ENCODE measurements at regions not wholly inside any gene's neighbourhood (a gene's known extent, or its start where the extent isn't known, plus 50 kb on each side); places are given as distances from the start of the nearest gene placed in this dataset.

DNA sequence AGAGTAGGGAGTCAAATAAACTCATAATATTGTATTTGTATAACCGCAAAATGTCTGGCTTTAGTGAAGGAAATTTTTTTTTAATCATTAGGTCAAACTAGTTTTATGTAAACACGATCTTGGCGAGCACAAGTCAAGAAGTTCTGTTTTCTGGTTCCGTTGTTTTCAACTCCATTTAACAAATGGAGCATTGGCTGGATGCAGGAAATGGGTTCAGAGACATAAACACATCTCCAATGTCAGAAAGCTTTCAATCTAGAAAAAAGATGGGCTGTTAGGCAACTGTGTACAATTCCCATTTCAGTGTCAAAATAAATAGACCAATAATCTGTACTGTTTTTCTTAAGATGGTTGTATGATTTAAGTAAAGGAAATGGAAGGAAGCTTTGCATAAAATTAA lies 292.8 kb downstream of the TBL1XR1 start:
- no peaks in the 10 kb centered on the region for H3K4me1 ChIP-seq (ENCODE audit: control insufficient read depth in 1 of 2, insufficient read depth in 2 of 2, low read length in 2 of 2)
- Mint-ChIP-seq H3K9me3 (peaks cover 0 to 9% (median 3%) of the 10 kb centered on the region in 7 donors), H3K27me3 (ENCODE audit: low read depth in 3 of 3) (no peaks in the 10 kb centered on the region), H3K36me3 (no peaks in the 10 kb centered on the region), H3K27ac (no peak overlapping the region), H3K4me3 (no peak overlapping the region), H3K4me1 (no peaks in the 10 kb centered on the region)
- no peak overlapping the region for H3K9ac ChIP-seq (ENCODE audit: insufficient read depth, low read length, poor library complexity, severe bottlenecking)
- no peaks in the 10 kb centered on the region for H3K79me2 ChIP-seq (ENCODE audit: insufficient read depth, low read length)
- no peaks in the 10 kb centered on the region for H3K9me3 ChIP-seq (replicated peaks in 1 of 2; ENCODE audit: control insufficient read depth in 1 of 2, insufficient read depth in 1 of 2, low read length in 2 of 2)
- H4K20me1 ChIP-seq (ENCODE audit: insufficient read depth, low read length): no peaks in the 10 kb centered on the region
- H3K36me3 ChIP-seq (replicated peaks in 1 of 2; ENCODE audit: control insufficient read depth in 1 of 2, insufficient read depth in 2 of 2, low read length in 2 of 2): no peaks in the 10 kb centered on the region
- no peak for DNase-seq
- no peak overlapping the region for H3K4me3 ChIP-seq (replicated peaks in 1 of 3; ENCODE audit: low read depth in 2 of 3, low read length in 3 of 3)
- no peak overlapping the region for H2AFZ ChIP-seq (ENCODE audit: insufficient read depth, low read depth, low read length, poor library complexity, severe bottlenecking)
- TF ChIP-seq, protein P1, sequence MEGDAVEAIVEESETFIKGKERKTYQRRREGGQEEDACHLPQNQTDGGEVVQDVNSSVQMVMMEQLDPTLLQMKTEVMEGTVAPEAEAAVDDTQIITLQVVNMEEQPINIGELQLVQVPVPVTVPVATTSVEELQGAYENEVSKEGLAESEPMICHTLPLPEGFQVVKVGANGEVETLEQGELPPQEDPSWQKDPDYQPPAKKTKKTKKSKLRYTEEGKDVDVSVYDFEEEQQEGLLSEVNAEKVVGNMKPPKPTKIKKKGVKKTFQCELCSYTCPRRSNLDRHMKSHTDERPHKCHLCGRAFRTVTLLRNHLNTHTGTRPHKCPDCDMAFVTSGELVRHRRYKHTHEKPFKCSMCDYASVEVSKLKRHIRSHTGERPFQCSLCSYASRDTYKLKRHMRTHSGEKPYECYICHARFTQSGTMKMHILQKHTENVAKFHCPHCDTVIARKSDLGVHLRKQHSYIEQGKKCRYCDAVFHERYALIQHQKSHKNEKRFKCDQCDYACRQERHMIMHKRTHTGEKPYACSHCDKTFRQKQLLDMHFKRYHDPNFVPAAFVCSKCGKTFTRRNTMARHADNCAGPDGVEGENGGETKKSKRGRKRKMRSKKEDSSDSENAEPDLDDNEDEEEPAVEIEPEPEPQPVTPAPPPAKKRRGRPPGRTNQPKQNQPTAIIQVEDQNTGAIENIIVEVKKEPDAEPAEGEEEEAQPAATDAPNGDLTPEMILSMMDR (IDR thresholded peaks at IDR 0.05): no peak
- H3K27ac ChIP-seq (ENCODE audit: low read depth in 1 of 2, low read length in 2 of 2): no peak overlapping the region
- H3K27me3 ChIP-seq (ENCODE audit: control insufficient read depth in 2 of 2, insufficient read depth in 2 of 2, low read length in 2 of 2): no peaks in the 10 kb centered on the region
- intact Hi-C loops (cut with micrococcal nuclease): no loop called here
- no peak overlapping the region for H3K4me2 ChIP-seq (replicated peaks; ENCODE audit: extremely low read depth, low read length, poor library complexity, severe bottlenecking)
- WGBS (ENCODE audit: insufficient coverage): no CpG with 5 or more reads among the region's 4 CpGs

- H3K4me3 Mint-ChIP-seq: no peak overlapping the region
- DNase-seq: no peak
- H4K20me1 ChIP-seq (ENCODE audit: insufficient read depth, low read length): no peaks in the 10 kb centered on the region
- peaks cover 8 to 18% (median 12%) of the 10 kb centered on the region in 7 donors for H3K9me3 Mint-ChIP-seq
- no peak overlapping the region for H3K9ac ChIP-seq (ENCODE audit: insufficient read depth, low read length, poor library complexity, severe bottlenecking)
- no peak overlapping the region for H3K4me3 ChIP-seq (replicated peaks in 1 of 3; ENCODE audit: low read depth in 2 of 3, low read length in 3 of 3)
- no peak overlapping the region for H3K4me2 ChIP-seq (replicated peaks; ENCODE audit: extremely low read depth, low read length, poor library complexity, severe bottlenecking)
- H3K27ac ChIP-seq (ENCODE audit: low read depth in 1 of 2, low read length in 2 of 2): no peak overlapping the region
- H3K36me3 Mint-ChIP-seq: no peaks in the 10 kb centered on the region
- H3K27ac Mint-ChIP-seq: peak overlapping the region in 1 of 7 donors; percentile 83
- no peaks in the 10 kb centered on the region for H3K27me3 ChIP-seq (ENCODE audit: control insufficient read depth in 2 of 2, insufficient read depth in 2 of 2, low read length in 2 of 2)
- no peaks in the 10 kb centered on the region for H3K36me3 ChIP-seq (replicated peaks in 1 of 2; ENCODE audit: control insufficient read depth in 1 of 2, insufficient read depth in 2 of 2, low read length in 2 of 2)
- H3K79me2 ChIP-seq (ENCODE audit: insufficient read depth, low read length): no peaks in the 10 kb centered on the region
- peaks cover 0 to 7% of the 10 kb centered on the region in 2 donors for H3K9me3 ChIP-seq (replicated peaks in 1 of 2; ENCODE audit: control insufficient read depth in 1 of 2, insufficient read depth in 1 of 2, low read length in 2 of 2)
- TF ChIP-seq, protein P1 (IDR thresholded peaks at IDR 0.05): no peak
- 100% methylated on average over 2 of the region's 3 CpGs for WGBS (ENCODE audit: insufficient coverage)
- H3K4me1 ChIP-seq (ENCODE audit: control insufficient read depth in 1 of 2, insufficient read depth in 2 of 2, low read length in 2 of 2): no peaks in the 10 kb centered on the region
- no peak overlapping the region for H2AFZ ChIP-seq (ENCODE audit: insufficient read depth, low read depth, low read length, poor library complexity, severe bottlenecking)
- no peaks in the 10 kb centered on the region for H3K4me1 Mint-ChIP-seq
- intact Hi-C loops (cut with micrococcal nuclease): no loop called here
- peaks cover 0 to 2% (median 0%) of the 10 kb centered on the region in 3 donors for H3K27me3 Mint-ChIP-seq (ENCODE audit: low read depth in 3 of 3)
Observed at GRCh38 chr3:176896640-176897039, 300.6 kb downstream of the TBL1XR1 start.
